ENCODE measurements at regions not wholly inside any gene's neighbourhood (a gene's known extent, or its start where the extent isn't known, plus 50 kb on each side); places are given as distances from the start of the nearest gene placed in this dataset.

- TF ChIP-seq TAF1 (IDR thresholded peaks at IDR 0.05; ENCODE audit: borderline replicate concordance, low read depth, low read length) (no peak), POLR2AphosphoS5 (IDR thresholded peaks at IDR 0.05; ENCODE audit: low read depth, low read length) (no peak), POLR2A (IDR thresholded peaks at IDR 0.05; ENCODE audit: low read depth, low read length) (no peak)
Measured at GRCh38 chr16:77618951-77619350, 103.4 kb upstream of the NUDT7 start.
